IMR-90 (cell line): ENCODE measurements at regions not wholly inside any gene's neighbourhood (a gene's known extent, or its start where the extent isn't known, plus 50 kb on each side); places are given as distances from the start of the nearest gene placed in this dataset.

ENCODE experiments used
- ATAC-seq: fragments of 200-7000 bp; cut with Tn5 transposase; 2 replicates; pipeline ENCODE4 v1.9.1; 2020; ENCODE audit warnings: low read depth, mild to moderate bottlenecking, moderate library complexity
- BruUV-seq: library from RNA; stranded (reverse); fragments of 400-500 nt; replicated peaks from 2 replicates; lab custom pipeline; 2021; lab: Mats Ljungman, UMichigan
- CTCF ChIA-PET: fragments of 300-600 bp; formaldehyde crosslinking; extraction: SDS; loops from one replicate; lab custom pipeline; 2021; ENCODE audit warnings: antibody characterized with exemption; lab: Yijun Ruan, JAX
- POLR2A ChIA-PET: fragments of 300-600 bp; sonication (Branson Sonifier 250); formaldehyde crosslinking; loops from one replicate; lab custom pipeline; 2022; ENCODE audit warnings: antibody characterized with exemption; ENCODE audit not compliant: unreplicated experiment; lab: Charles Lee
- DNase-seq: peaks from one replicate; pipeline ENCODE4 v3.0.0; 2013
- H2AFZ ChIP-seq: replicated peaks from 2 replicates; pipeline ENCODE3; 2013; ENCODE audit warnings: low read length, mild to moderate bottlenecking; ENCODE audit not compliant: poor library complexity
- H2AK5ac ChIP-seq: 2 replicates; pipeline ENCODE4 v1.6.1; 2013; ENCODE audit warnings: low read depth, low read length, inconsistent platforms
- H2AK9ac ChIP-seq: replicated peaks from 2 replicates; pipeline ENCODE3; 2013; ENCODE audit warnings: mild to moderate bottlenecking, low read depth, low read length, moderate library complexity; ENCODE audit not compliant: poor library complexity
- H2BK120ac ChIP-seq: 2 replicates; pipeline ENCODE4 v1.6.1; 2013; ENCODE audit warnings: low read depth, low read length, inconsistent platforms
- H2BK15ac ChIP-seq: 3 replicates; pipeline ENCODE4 v1.6.1; 2013; ENCODE audit warnings: low read depth, low read length, inconsistent platforms
- H2BK20ac ChIP-seq: 2 replicates; pipeline ENCODE4 v1.6.1; 2013; ENCODE audit warnings: low read depth, mild to moderate bottlenecking, inconsistent platforms, low read length, moderate library complexity
- H2BK5ac ChIP-seq: 2 replicates; pipeline ENCODE4 v1.6.1; 2013; ENCODE audit warnings: mild to moderate bottlenecking, low read depth, low read length, inconsistent platforms; ENCODE audit not compliant: poor library complexity, severe bottlenecking
- H3K14ac ChIP-seq: replicated peaks from 2 replicates; pipeline ENCODE4 v1.6.1; 2013; ENCODE audit warnings: low read depth, low read length, inconsistent platforms
- H3K18ac ChIP-seq: 2 replicates; pipeline ENCODE4 v1.6.1; 2013; ENCODE audit warnings: low read depth, low read length, control low read depth
- H3K23ac ChIP-seq: 2 replicates; pipeline ENCODE4 v1.6.1; 2013; ENCODE audit warnings: low read depth, low read length, inconsistent platforms
- H3K27ac ChIP-seq: 2 replicates; pipeline ENCODE4 v1.5.1; 2013; ENCODE audit warnings: mild to moderate bottlenecking, control low read depth, low read length; ENCODE audit not compliant: insufficient read depth
- H3K27me3 ChIP-seq: 2 replicates; pipeline ENCODE4 v1.6.1; 2013; ENCODE audit warnings: low read length; ENCODE audit not compliant: control insufficient read depth, insufficient read depth
- H3K36me3 ChIP-seq: 2 replicates; pipeline ENCODE4 v1.6.1; 2013; ENCODE audit warnings: low read length, mixed read lengths; ENCODE audit not compliant: control insufficient read depth, insufficient read depth
- H3K4ac ChIP-seq: 2 replicates; pipeline ENCODE4 v1.6.1; 2013; ENCODE audit warnings: low read depth, low read length, inconsistent platforms
- H3K4me1 ChIP-seq: 2 replicates; pipeline ENCODE4 v1.6.1; 2013; ENCODE audit warnings: low read length, mixed read lengths; ENCODE audit not compliant: control insufficient read depth, insufficient read depth
- H3K4me2 ChIP-seq: 2 replicates; pipeline ENCODE4 v1.6.1; 2013; ENCODE audit warnings: low read depth, mild to moderate bottlenecking, control low read depth, low read length, moderate library complexity
- H3K4me3 ChIP-seq: 2 replicates; pipeline ENCODE4 v1.5.1; 2013; ENCODE audit warnings: low read depth, mild to moderate bottlenecking, control low read depth, low read length, moderate library complexity; ENCODE audit not compliant: insufficient read depth
- H3K56ac ChIP-seq: 2 replicates; pipeline ENCODE4 v1.6.1; 2013; ENCODE audit warnings: low read length, inconsistent platforms; ENCODE audit not compliant: insufficient read depth; ENCODE audit errors: extremely low read depth
- H3K79me1 ChIP-seq, 2 experiments: 2 replicates each; pipeline ENCODE4 v1.6.1; 2013; ENCODE audit warnings: low read length in 2 of 2, inconsistent platforms in 1 of 2, low read depth in 1 of 2
- H3K9ac ChIP-seq: 2 replicates; pipeline ENCODE4 v1.6.1; 2013; ENCODE audit warnings: low read depth, low read length, control low read depth
- H3K9me1 ChIP-seq: 2 replicates; pipeline ENCODE4 v1.6.1; 2013; ENCODE audit warnings: low read length, inconsistent platforms; ENCODE audit not compliant: insufficient read depth
- H3K9me3 ChIP-seq: 2 replicates; pipeline ENCODE4 v1.6.1; 2013; ENCODE audit warnings: low read length; ENCODE audit not compliant: control insufficient read depth, insufficient read depth
- H4K20me1 ChIP-seq: 2 replicates; pipeline ENCODE4 v1.6.1; 2013; ENCODE audit warnings: low read length, inconsistent platforms; ENCODE audit not compliant: insufficient read depth
- H4K5ac ChIP-seq: 2 replicates; pipeline ENCODE4 v1.6.1; 2013; ENCODE audit warnings: mild to moderate bottlenecking, low read depth, low read length, control low read depth
- H4K8ac ChIP-seq, 2 experiments: 2 replicates each; pipeline ENCODE4 v1.6.1; 2013; ENCODE audit warnings: low read depth in 2 of 2, low read length in 2 of 2, control low read depth in 1 of 2, inconsistent platforms in 1 of 2
- H4K91ac ChIP-seq: 2 replicates; pipeline ENCODE4 v1.6.1; 2013; ENCODE audit warnings: low read depth, low read length, inconsistent platforms; ENCODE audit not compliant: insufficient read depth
- CTCF ChIP-seq: conservative IDR thresholded peaks from 2 replicates; pipeline ENCODE4 v1.5.1; 2012; ENCODE audit warnings: mild to moderate bottlenecking, low read depth, low read length, improper control_type of control experiment
- MAFK ChIP-seq: IDR thresholded peaks from 2 replicates; pipeline ENCODE4 v1.6.1; 2012; ENCODE audit warnings: low read depth, low read length, improper control_type of control experiment
- MAZ ChIP-seq: IDR thresholded peaks from 2 replicates; pipeline ENCODE4 v1.6.1; 2012; ENCODE audit warnings: low read depth, mild to moderate bottlenecking, low read length, improper control_type of control experiment, moderate library complexity, borderline replicate concordance
- POLR2A ChIP-seq: IDR thresholded peaks from 2 replicates; pipeline ENCODE4 v1.6.1; 2012; ENCODE audit warnings: mild to moderate bottlenecking, low read depth, low read length
- RCOR1 ChIP-seq: IDR thresholded peaks from 2 replicates; pipeline ENCODE4 v1.6.1; 2012; ENCODE audit warnings: mild to moderate bottlenecking, low read length, improper control_type of control experiment; ENCODE audit not compliant: insufficient replicate concordance
- RFX5 ChIP-seq: IDR thresholded peaks from 2 replicates; pipeline ENCODE4 v1.8.0; 2012; ENCODE audit warnings: low read depth, mild to moderate bottlenecking, low read length, moderate library complexity
- SMC3 ChIP-seq: fragments of 150-350 bp; IDR thresholded peaks from 2 replicates; pipeline ENCODE4 v1.6.1; 2016; ENCODE audit warnings: low read depth, mild to moderate bottlenecking, antibody characterized with exemption, low read length, moderate library complexity
- WGBS, 2 experiments: methylation state at CpG; one replicate each; pipeline versions ENCODE4 v1.1.5 to v1.1.7; 2013; ENCODE audit warnings: missing lambda C conversion rate in 2 of 2; ENCODE audit not compliant: insufficient read length in 1 of 2; ENCODE audit errors: extremely low coverage in 2 of 2; 5-methylcytosine and 5-hydroxymethylcytosine counted together
- dilution Hi-C: fragments of 300-500 bp; cut with HindIII; formaldehyde crosslinking; loops from one replicate; pipeline ENCODE4 v1.14.3; 2018; ENCODE audit warnings: low sequenced_read_pairs; ENCODE audit not compliant: unreplicated experiment
- in situ Hi-C: fragments of 300-500 bp; cut with MboI; formaldehyde crosslinking; loops from 3 replicates; pipeline ENCODE4 v1.14.3; 2019; ENCODE audit warnings: low sequenced_read_pairs, inconsistent platforms, mixed read lengths
- intact Hi-C: fragments of 100-400 bp; cut with micrococcal nuclease; formaldehyde crosslinking; loops from 2 replicates; pipeline ENCODE4 v1.10.0; 2022

GRCh38 chr7:155394413-155394812 is 63.5 kb upstream of the EN2 start:
- no peak overlapping the region for H2BK120ac ChIP-seq
- BruUV-seq, result no TSS peak
- no peak overlapping the region for H3K18ac ChIP-seq
- no peak overlapping the region for H3K4me2 ChIP-seq
- peaks cover 6% of the 10 kb centered on the region; the same call in 1 of the 2 replicates for H3K27me3 ChIP-seq
- no peak overlapping the region for H3K56ac ChIP-seq
- no peak overlapping the region for H2AK5ac ChIP-seq
- H3K23ac ChIP-seq, result no peak overlapping the region
- DNase-seq (no peak), ATAC-seq (no peak)
- dilution Hi-C loops (no loop called here), in situ Hi-C loops (loop anchor here (25.0 kb wide), 1 partner anchor 368 kb away; no protein-coding TSS in a partner anchor), intact Hi-C loops (no loop called here)
- H3K9ac ChIP-seq, result no peak overlapping the region
- no peaks in the 10 kb centered on the region for H3K4me1 ChIP-seq
- H3K79me1 ChIP-seq, result no peaks in the 10 kb centered on the region
- no peak overlapping the region for H2AK9ac ChIP-seq
- no peak overlapping the region for H2AFZ ChIP-seq
- H3K14ac ChIP-seq, result no peak overlapping the region
- H4K8ac ChIP-seq, result no peak overlapping the region
- H3K4me3 ChIP-seq, result no peak overlapping the region
- no peak overlapping the region for H2BK20ac ChIP-seq
- ChIA-PET CTCF (no interaction called here), POLR2A (no interaction called here)
- no peak overlapping the region for H4K5ac ChIP-seq
- 66% methylated on average over 5 of the region's 7 CpGs; no CpG with 5 or more reads in 1 of the 2 experiments for WGBS, 2 experiments
- H2BK15ac ChIP-seq, result no peak overlapping the region
- H2BK5ac ChIP-seq, result no peak overlapping the region
- H3K9me1 ChIP-seq, result no peaks in the 10 kb centered on the region
- no peak overlapping the region for H3K27ac ChIP-seq
- no peaks in the 10 kb centered on the region for H3K9me3 ChIP-seq
- TF ChIP-seq MAZ (no peak), RFX5 (no peak), POLR2A (no peak), SMC3 (no peak), CTCF (no peak), RCOR1 (no peak), MAFK (no peak)
- no peaks in the 10 kb centered on the region for H4K20me1 ChIP-seq
- H3K36me3 ChIP-seq, result no peaks in the 10 kb centered on the region
- H4K91ac ChIP-seq, result no peak overlapping the region
- no peak overlapping the region for H3K4ac ChIP-seq
